ACC112 (cell line): ENCODE measurements at regions not wholly inside any gene's neighbourhood (a gene's known extent, or its start where the extent isn't known, plus 50 kb on each side); places are given as distances from the start of the nearest gene placed in this dataset.

Source experiments
- H2AFZ ChIP-seq: fragments of 200-600 bp; sonication (generic); one replicate; pipeline ENCODE4 v1.6.0; 2017; ENCODE audit warnings: antibody characterized with exemption, low read length; ENCODE audit not compliant: unreplicated experiment
- H3K27ac ChIP-seq: fragments of 200-600 bp; sonication (generic); 2 replicates; pipeline ENCODE4 v1.5.1; 2014; ENCODE audit warnings: low read depth, mild to moderate bottlenecking, antibody characterized with exemption, low read length, moderate library complexity
- H3K27me3 ChIP-seq: fragments of 200-600 bp; sonication (generic); 2 replicates; pipeline ENCODE4 v1.6.1; 2014; ENCODE audit warnings: mild to moderate bottlenecking, antibody characterized with exemption, low read length, moderate library complexity, mixed read lengths; ENCODE audit not compliant: insufficient read depth
- H3K36me3 ChIP-seq: fragments of 200-600 bp; sonication (generic); 2 replicates; pipeline ENCODE4 v1.6.1; 2016; ENCODE audit warnings: mild to moderate bottlenecking, antibody characterized with exemption, low read length, moderate library complexity, mixed read lengths; ENCODE audit not compliant: insufficient read depth
- H3K4me1 ChIP-seq: fragments of 200-600 bp; sonication (generic); one replicate; pipeline ENCODE4 v1.6.1; 2016; ENCODE audit warnings: low read length, mixed read lengths; ENCODE audit not compliant: insufficient read depth, unreplicated experiment, control insufficient read depth
- H3K4me3 ChIP-seq: fragments of 200-600 bp; sonication (generic); 2 replicates; pipeline ENCODE4 v1.5.1; 2014; ENCODE audit warnings: mild to moderate bottlenecking, low read depth, low read length
- H3K79me2 ChIP-seq: fragments of 200-600 bp; sonication (generic); one replicate; pipeline ENCODE4 v1.6.0; 2016; ENCODE audit warnings: low read length; ENCODE audit not compliant: control insufficient read depth, unreplicated experiment, insufficient read depth

DNA sequence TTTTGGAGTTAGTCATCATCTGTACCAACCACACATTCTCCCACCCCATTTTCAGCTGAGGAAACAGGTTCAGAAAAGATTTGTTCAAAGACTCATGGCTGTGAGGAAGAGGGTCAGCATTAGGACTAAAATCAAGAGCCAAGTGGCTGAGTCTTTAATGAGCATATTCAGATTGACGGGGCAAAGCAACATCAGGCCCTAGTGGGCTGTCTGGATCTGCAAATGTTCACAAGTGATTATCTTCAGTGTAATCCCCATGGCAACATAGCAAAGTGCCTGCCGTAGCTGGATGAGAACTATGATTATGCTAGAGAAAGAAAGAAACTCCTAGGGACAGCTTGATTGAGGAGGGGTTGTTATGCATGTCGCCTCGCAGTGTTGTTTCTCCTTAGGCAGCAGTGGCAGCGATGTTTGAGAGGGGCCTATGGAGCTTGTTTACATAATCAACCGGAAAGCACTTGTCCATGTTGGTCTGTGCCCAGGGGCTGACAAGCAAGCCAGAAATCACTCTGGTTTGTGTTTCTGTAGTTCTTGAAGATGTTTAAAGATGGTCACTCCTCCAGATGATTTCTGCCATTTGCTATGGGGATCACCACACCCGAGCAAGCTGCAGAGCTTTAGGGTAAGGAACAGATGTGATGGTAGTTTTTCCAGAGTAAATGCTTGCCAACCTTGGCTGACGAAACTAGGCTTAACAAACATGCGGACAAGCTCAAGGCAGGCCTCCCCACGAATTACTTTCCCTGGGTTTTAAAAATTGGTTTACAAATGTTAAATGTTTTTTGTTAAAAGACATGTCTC is 124.3 kb upstream of the MLIP start:
- H3K4me3 ChIP-seq = no peak overlapping the region
- no peak overlapping the region for H3K27ac ChIP-seq
- H3K27me3 ChIP-seq = no peaks in the 10 kb centered on the region
- peaks cover 33% of the 10 kb centered on the region for H3K4me1 ChIP-seq
- H3K36me3 ChIP-seq = no peaks in the 10 kb centered on the region
- no peaks in the 10 kb centered on the region for H3K79me2 ChIP-seq
- H2AFZ ChIP-seq = no peak overlapping the region

GRCh38 chr6:53987522-53987888 is 123.7 kb upstream of the MLIP start:
- Histone ChIP-seq H3K4me1 (peaks cover 31% of the 10 kb centered on the region), H3K79me2 (no peaks in the 10 kb centered on the region), H3K36me3 (no peaks in the 10 kb centered on the region), H3K4me3 (no peak overlapping the region), H3K27ac (no peak overlapping the region), H3K27me3 (no peaks in the 10 kb centered on the region), H2AFZ (no peak overlapping the region)

- Histone ChIP-seq H2AFZ (no peak overlapping the region), H3K27me3 (no peaks in the 10 kb centered on the region), H3K27ac (no peak overlapping the region), H3K36me3 (no peaks in the 10 kb centered on the region), H3K4me1 (peaks cover 14% of the 10 kb centered on the region), H3K79me2 (no peaks in the 10 kb centered on the region), H3K4me3 (no peak overlapping the region)
These were observed 121.7 kb upstream of the MLIP start for GRCh38 chr6:53989504-53989903.

DNA sequence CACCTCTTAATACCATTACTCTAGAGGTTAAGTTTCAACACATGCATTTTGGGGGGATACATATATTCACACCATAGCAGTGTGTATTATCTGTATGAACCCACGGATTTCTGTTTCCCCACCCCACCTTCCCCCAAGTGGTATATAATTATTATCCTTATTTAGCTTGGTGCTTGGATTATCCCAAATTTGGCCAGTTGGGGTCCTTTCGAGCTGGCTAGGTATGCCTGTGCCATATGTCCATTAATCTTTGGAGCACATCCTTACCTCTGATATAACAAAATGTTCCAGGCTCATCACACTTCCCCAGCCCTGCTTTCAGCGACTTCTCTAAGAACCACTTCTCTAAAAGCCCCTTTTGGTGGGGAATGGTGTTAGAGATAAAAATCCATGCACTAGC is 118.7 kb upstream of the MLIP start:
- Histone ChIP-seq H3K27ac (no peak overlapping the region), H3K79me2 (no peaks in the 10 kb centered on the region), H3K4me3 (no peak overlapping the region), H2AFZ (no peak overlapping the region), H3K27me3 (no peaks in the 10 kb centered on the region), H3K4me1 (no peaks in the 10 kb centered on the region), H3K36me3 (no peaks in the 10 kb centered on the region)

- Histone ChIP-seq H3K27me3 (no peaks in the 10 kb centered on the region), H3K36me3 (no peaks in the 10 kb centered on the region), H2AFZ (no peak overlapping the region), H3K79me2 (no peaks in the 10 kb centered on the region), H3K27ac (no peak overlapping the region), H3K4me3 (no peak overlapping the region), H3K4me1 (no peaks in the 10 kb centered on the region)
These were observed 117.0 kb upstream of the MLIP start for GRCh38 chr6:53994201-53994600.

- H3K79me2 ChIP-seq = no peaks in the 10 kb centered on the region
These were observed 115.3 kb upstream of the MLIP start for GRCh38 chr6:53995935-53996334.

GRCh38 chr6:53998303-53998702 is 112.9 kb upstream of the MLIP start:
- Histone ChIP-seq H2AFZ (peak overlapping the region; percentile 83), H3K27ac (no peak overlapping the region), H3K4me3 (peak overlapping the region; percentile 25), H3K27me3 (no peaks in the 10 kb centered on the region), H3K36me3 (no peaks in the 10 kb centered on the region), H3K79me2 (no peaks in the 10 kb centered on the region), H3K4me1 (no peaks in the 10 kb centered on the region)

More at GRCh38 chr6:53995935-53996334, 115.3 kb upstream of the MLIP start:
- Histone ChIP-seq H3K27me3 (no peaks in the 10 kb centered on the region), H2AFZ (peak overlapping the region; percentile 0), H3K4me3 (no peak overlapping the region), H3K36me3 (no peaks in the 10 kb centered on the region), H3K4me1 (no peaks in the 10 kb centered on the region), H3K27ac (no peak overlapping the region)

DNA sequence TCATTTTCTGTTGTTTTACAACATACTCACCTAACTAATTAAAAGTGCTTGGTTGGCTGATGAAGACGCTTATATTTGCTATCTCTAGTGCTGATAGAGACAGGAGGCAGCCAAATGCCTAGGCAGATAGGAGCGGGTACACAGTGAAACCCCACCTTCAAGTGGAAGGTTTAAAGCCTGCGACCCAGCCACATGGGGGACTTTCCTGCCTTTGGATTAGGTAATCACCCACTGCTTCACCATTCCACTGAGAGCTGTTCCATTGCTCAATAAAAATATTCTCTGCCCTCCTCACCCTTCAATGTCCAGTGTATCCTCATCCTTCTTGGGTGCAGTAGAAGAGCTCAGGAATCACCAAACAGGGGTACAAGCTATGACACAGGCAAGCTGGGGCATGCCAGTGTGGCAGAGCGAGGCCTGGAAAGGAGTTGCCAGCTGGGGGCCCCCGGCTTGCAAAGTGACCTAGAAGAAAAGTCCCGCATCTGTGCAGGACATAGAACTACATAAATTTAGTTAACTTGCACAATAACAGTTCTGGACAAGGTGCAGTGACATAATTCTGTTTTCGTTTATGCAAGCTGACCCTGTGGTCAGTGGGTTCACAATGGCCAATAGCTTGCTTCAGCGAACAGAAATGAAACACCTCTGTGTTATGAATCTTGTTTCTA is 112.0 kb upstream of the MLIP start:
- no peaks in the 10 kb centered on the region for H3K4me1 ChIP-seq
- H3K27me3 ChIP-seq = no peaks in the 10 kb centered on the region
- H2AFZ ChIP-seq = peak overlapping the region; percentile 31
- H3K36me3 ChIP-seq = no peaks in the 10 kb centered on the region
- H3K27ac ChIP-seq = no peak overlapping the region
- H3K4me3 ChIP-seq = no peak overlapping the region
- no peaks in the 10 kb centered on the region for H3K79me2 ChIP-seq

- no peak overlapping the region for H2AFZ ChIP-seq
- no peaks in the 10 kb centered on the region for H3K79me2 ChIP-seq
- no peak overlapping the region for H3K27ac ChIP-seq
- H3K4me3 ChIP-seq = no peak overlapping the region
- no peaks in the 10 kb centered on the region for H3K4me1 ChIP-seq
- H3K27me3 ChIP-seq = no peaks in the 10 kb centered on the region
- no peaks in the 10 kb centered on the region for H3K36me3 ChIP-seq
These were observed 109.1 kb upstream of the MLIP start for GRCh38 chr6:54002116-54002515.

DNA sequence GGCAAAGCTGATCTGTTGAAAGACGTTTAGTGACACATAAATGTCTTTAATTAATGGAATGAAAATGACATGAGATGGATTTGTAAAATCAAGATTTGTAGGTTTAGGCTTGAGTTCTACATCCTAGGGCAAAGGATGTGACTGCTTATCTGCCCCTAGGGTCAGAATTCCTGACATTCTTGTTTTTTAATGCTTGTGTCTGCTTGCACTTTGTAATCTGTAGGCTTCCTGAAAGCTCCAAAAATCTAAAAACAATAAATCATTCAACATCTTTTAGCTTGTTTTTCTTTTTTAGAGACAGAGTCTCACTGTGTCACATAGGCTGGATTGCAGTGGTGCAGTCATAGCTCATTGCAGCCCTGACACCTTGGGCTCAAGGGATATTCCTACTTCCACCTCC is 107.9 kb upstream of the MLIP start:
- Histone ChIP-seq H3K36me3 (no peaks in the 10 kb centered on the region), H3K4me3 (no peak overlapping the region), H3K27me3 (no peaks in the 10 kb centered on the region), H3K4me1 (no peaks in the 10 kb centered on the region), H3K79me2 (no peaks in the 10 kb centered on the region), H3K27ac (no peak overlapping the region), H2AFZ (no peak overlapping the region)

DNA sequence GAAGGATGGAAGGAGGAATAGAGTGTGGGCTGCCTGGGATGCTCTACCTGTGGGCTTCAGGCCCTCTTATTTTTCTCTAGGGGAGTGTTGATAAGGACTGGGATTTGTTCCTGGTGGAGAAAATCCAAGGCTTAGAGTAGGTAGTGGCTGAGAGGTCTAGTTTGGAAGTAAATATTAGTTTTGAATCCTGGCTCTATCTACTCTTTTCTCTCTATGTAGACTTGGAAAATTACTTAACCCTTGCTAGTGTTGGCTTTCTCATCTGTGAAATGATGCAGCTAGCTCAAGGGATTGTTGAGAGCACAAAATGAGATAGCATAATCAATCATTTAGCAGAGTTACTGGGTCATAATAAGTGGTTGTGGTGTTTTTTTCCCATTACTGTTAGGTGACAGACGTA is 102.7 kb upstream of the MLIP start:
- no peak overlapping the region for H3K27ac ChIP-seq
- H3K36me3 ChIP-seq = no peaks in the 10 kb centered on the region
- no peak overlapping the region for H3K4me3 ChIP-seq
- no peaks in the 10 kb centered on the region for H3K27me3 ChIP-seq
- no peak overlapping the region for H2AFZ ChIP-seq
- no peaks in the 10 kb centered on the region for H3K79me2 ChIP-seq
- H3K4me1 ChIP-seq = peaks cover 12% of the 10 kb centered on the region
